GM18868 (cell line): ENCODE measurements at regions not wholly inside any gene's neighbourhood (a gene's known extent, or its start where the extent isn't known, plus 50 kb on each side); places are given as distances from the start of the nearest gene placed in this dataset.
"Not testable (repeated sequence)": the region's sequence is repeated elsewhere in the genome, so short reads cannot be mapped to it uniquely, and the experiment has no call there.

Experiments
- ATAC-seq: cut with Tn5 transposase; IDR thresholded peaks from one replicate; pipeline ENCODE4 v1.9.1; 2021; ENCODE audit warnings: mild to moderate bottlenecking, moderate library complexity; ENCODE audit not compliant: unreplicated experiment

DNA sequence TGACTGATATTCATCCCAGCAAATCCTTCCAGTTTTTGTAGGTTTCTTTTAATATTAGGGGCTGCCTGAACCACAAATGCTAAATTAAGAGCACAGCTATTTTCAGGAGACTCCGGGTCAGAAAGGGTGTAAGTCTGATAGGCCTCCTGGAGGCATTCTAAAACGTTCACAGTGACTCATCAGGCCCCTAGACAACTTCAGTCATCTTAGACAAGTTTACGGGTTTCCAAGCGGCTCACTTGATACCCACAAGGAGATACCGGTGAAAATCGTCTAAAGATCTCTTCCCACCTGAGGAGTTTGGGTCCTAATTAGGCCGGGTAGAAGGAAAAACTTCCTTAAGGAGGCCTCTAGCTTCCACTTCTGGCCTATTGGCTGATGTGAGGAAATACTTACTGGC is 342.7 kb upstream of the USP9Y start:
- ATAC-seq: no peak

- no peak for ATAC-seq
These were observed 341.2 kb upstream of the USP9Y start for GRCh38 chrY:12359867-12360266.

- ATAC-seq: no peak
These were observed 340.5 kb upstream of the USP9Y start for GRCh38 chrY:12360496-12360895.

DNA sequence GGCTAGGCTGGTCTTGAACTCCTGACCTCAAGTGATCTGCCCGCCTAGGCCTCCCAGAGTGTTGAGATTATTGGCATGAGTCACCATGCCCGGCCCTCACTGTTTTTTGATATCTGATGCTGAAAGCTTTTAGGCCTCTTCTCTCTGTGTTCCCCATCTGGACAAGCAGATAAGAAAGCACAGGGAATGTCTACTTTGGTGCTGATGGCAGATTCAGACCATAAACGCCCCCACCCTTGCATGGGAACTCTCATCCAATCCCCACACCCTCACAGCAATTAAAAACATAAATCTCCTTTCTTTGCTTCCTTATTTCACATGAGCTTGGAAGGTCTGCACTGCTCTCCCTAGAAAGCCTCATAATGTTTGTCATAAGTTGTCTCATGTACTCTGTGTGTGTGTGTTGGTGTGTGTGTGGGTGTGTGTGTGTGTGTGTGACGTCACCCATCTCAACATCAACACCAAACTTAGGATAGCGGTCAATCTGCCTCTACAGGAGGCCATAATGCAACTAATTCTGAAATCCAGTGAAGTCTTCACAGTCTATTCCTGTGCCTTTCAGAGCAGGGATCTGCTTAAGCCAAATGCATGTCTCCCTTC is 335.6 kb upstream of the USP9Y start:
- no peak for ATAC-seq

- not testable (repeated sequence) for ATAC-seq
These were observed 326.4 kb upstream of the USP9Y start for GRCh38 chrY:12374588-12374987.

GRCh38 chrY:12391655-12392559 is 309.1 kb upstream of the USP9Y start:
- not testable (repeated sequence) for ATAC-seq

DNA sequence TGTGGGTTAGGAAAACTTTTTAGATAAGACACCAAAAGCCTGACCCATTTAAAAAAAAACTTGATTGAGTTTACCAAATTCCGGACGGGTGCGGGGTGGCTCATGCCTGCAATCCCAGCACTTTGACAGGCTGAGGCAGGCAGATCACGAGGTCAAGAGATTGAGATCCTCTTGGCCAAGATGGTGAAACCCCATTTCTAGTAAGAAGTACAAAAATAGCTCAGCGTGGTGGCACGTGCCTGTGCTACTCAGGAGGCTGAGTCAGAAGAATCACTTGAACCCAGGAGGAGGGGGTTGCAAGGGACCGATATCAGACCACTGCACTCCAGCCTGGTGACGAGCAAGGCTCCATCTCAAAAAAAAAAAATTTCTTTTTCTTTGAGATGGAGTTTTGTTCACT is 307.8 kb upstream of the USP9Y start:
- ATAC-seq: no peak

DNA sequence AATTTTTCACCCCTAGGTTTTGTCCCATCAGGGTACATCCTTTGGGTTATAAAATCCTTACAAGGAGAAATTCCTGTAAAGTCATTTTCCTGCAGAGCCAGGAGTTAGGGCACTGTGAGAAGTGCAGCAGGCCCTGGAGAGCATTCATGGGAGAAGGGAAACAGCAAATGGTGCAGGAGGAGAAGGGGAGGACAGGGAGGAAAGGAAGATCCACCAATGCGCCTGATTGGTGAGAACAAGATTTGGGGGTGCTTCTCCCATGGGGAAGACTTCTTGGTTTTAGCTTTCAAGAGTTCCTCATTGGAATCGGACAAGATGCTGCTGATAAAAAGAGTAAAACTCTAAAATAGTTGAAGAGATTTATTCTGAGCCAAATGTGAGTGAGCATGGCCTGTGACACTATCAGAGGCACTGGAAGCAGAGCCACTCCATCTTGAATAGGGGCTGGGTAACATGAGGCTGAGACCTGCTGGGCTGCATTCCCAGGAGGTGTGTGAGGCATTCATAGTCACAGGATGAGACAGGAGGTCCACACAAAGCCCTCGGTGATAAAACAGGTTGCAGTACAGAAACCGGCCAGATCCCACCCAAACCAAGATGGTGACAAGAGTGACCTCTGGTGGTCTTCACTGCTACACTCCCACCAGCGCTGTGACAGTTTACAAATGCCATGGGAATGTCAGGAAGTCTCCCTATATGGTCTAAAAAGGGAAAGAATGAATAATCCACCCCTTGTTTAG is 305.5 kb upstream of the USP9Y start:
- ATAC-seq: not testable (repeated sequence)

GRCh38 chrY:12403916-12404315 is 297.1 kb upstream of the USP9Y start:
- no peak for ATAC-seq

DNA sequence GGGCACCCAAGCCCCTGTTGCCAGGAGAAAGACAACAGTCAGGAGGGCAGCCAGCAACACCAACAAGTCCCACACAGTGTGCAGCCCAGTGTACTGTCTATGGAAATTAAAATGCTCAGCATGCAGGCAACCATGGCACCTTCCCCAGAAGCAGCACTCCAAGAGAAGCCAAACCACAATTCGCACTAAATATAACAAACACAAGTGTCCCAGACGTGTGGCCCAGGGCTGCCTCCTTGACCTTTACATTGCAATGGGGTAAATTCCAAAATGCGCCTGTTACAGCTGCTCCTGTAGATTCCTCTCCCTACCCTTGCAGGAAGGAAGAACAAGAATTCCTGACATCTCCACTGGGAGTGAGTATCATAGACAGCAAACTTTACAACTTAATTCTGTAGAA is 292.8 kb upstream of the USP9Y start:
- ATAC-seq: no peak

DNA sequence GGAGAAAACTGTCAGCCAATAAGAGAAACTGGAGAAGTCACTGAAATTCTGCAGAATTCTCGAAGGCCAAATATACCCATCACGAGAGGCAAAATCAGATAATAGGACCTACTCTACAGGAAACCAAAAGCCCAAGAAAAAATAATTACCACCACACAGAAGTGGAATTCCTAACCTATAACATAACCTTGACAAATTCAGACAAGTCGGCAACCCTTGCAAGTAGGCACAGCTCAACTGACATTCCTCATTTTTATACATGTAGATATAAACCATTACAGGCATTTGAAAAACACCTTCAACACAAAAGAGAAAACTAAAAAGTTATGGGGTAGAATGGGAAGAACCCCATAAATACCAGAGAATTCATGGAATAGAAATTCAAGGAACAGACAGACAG is 290.3 kb upstream of the USP9Y start:
- ATAC-seq: no peak

- no peak for ATAC-seq
These were observed 279.8 kb upstream of the USP9Y start for GRCh38 chrY:12421072-12421787.

DNA sequence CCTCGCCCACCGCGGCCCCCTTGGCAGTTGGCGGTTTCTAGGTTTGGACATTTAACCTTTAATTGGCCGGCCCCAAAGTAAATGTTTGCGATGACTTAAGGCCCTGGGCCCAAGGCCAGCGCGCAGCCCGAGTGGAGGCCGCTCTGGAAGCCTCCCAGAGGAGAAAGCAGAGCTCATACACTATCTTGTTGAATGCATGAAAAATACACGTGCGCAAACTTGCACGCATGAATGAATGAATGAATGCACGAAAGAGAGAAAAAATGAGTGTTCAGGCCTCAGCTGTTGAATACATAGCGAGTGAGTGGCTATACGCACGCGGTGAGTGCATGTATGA is 279.3 kb upstream of the USP9Y start:
- no peak for ATAC-seq

DNA sequence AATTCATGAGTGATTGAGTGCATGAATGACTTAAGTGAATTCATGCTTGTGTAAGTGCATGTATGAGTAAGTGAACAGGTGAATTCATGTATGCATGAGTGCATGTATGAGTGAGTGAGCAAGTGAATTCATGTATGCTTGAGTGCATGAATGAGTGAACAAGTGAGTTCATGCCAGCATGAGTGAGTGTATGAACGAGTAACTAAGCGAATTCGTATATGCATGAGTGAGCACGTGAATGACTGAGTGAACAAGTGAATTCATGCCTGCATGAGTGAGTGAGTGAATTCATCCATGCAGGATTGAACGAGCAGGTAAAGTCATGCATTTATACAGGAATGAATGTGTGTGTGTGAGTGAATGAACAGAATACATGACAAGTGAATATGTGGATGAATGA is 278.5 kb upstream of the USP9Y start:
- ATAC-seq: no peak

- ATAC-seq: no peak
These were observed 277.4 kb upstream of the USP9Y start for GRCh38 chrY:12423416-12424252.

DNA sequence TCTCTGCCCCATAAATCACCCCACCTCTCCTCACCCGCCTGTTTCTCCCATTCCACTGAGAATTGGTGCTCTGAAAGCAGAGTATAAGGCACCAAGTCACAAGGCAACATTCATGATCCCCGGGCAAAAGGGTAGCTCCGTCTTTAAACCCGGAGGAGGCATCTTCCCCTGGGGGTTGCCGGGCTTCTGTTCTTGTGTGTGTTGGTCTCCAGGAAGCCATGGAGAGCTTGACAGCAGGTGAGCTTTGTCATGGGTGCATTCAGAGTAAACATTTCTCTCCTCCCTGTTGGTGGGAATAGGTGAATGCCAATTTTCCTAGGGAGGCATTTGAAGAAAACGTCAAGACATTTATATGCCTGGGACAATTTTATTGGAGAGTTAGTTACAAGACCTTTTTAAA is 275.5 kb upstream of the USP9Y start:
- no peak for ATAC-seq

GRCh38 chrY:12427361-12427760 is 273.7 kb upstream of the USP9Y start:
- no peak for ATAC-seq

- ATAC-seq: no peak
These were observed 269.5 kb upstream of the USP9Y start for GRCh38 chrY:12431546-12431945.

GRCh38 chrY:12438823-12439222 is 262.2 kb upstream of the USP9Y start:
- not testable (repeated sequence) for ATAC-seq

GRCh38 chrY:12444200-12444599 is 256.8 kb upstream of the USP9Y start:
- ATAC-seq: no peak
